AG20443 (cell line): ENCODE measurements at regions not wholly inside any gene's neighbourhood (a gene's known extent, or its start where the extent isn't known, plus 50 kb on each side); places are given as distances from the start of the nearest gene placed in this dataset.

Experiments used
- DNase-seq: peaks from one replicate; pipeline ENCODE4 v3.0.0; 2012; ENCODE audit warnings: low spot score, mixed read lengths

- no peak for DNase-seq
These were observed 146.8 kb downstream of the LRIG2 start for GRCh38 chr1:113219828-113220227.

- DNase-seq = no peak
These were observed 150.0 kb downstream of the LRIG2 start for GRCh38 chr1:113223040-113223439.

GRCh38 chr1:113223546-113223945 lies 150.5 kb downstream of the LRIG2 start:
- DNase-seq = no peak

GRCh38 chr1:113226148-113226547 lies 153.2 kb downstream of the LRIG2 start:
- DNase-seq = no peak

GRCh38 chr1:113231866-113232265 lies 158.4 kb upstream of the MAGI3 start:
- no peak for DNase-seq

GRCh38 chr1:113233441-113233840 lies 156.9 kb upstream of the MAGI3 start:
- no peak for DNase-seq

- DNase-seq = no peak
These were observed 149.1 kb upstream of the MAGI3 start for GRCh38 chr1:113241237-113241636.

- no peak for DNase-seq
These were observed 147.8 kb upstream of the MAGI3 start for GRCh38 chr1:113242481-113242880.

- no peak for DNase-seq
These were observed 146.8 kb upstream of the MAGI3 start for GRCh38 chr1:113243529-113243928.

GRCh38 chr1:113244112-113244820 lies 146.0 kb upstream of the MAGI3 start:
- no peak for DNase-seq

GRCh38 chr1:113245252-113245651 lies 145.1 kb upstream of the MAGI3 start:
- no peak for DNase-seq

GRCh38 chr1:113246929-113247328 lies 143.4 kb upstream of the MAGI3 start:
- no peak for DNase-seq

- no peak for DNase-seq
These were observed 143.0 kb upstream of the MAGI3 start for GRCh38 chr1:113247355-113247754.

- no peak for DNase-seq
These were observed 142.5 kb upstream of the MAGI3 start for GRCh38 chr1:113247782-113248181.

GRCh38 chr1:113248494-113248893 lies 141.8 kb upstream of the MAGI3 start:
- no peak for DNase-seq

- DNase-seq = no peak
These were observed 140.2 kb upstream of the MAGI3 start for GRCh38 chr1:113250161-113250560.

GRCh38 chr1:113252166-113252565 lies 138.1 kb upstream of the MAGI3 start:
- DNase-seq = no peak

- DNase-seq = no peak
These were observed 137.1 kb upstream of the MAGI3 start for GRCh38 chr1:113253187-113253586.

GRCh38 chr1:113253590-113253989 lies 136.7 kb upstream of the MAGI3 start:
- no peak for DNase-seq

GRCh38 chr1:113255038-113255719 lies 135.1 kb upstream of the MAGI3 start:
- no peak for DNase-seq

GRCh38 chr1:113255720-113256347 lies 134.5 kb upstream of the MAGI3 start:
- no peak for DNase-seq

- DNase-seq = no peak
These were observed 134.0 kb upstream of the MAGI3 start for GRCh38 chr1:113256348-113256729.

GRCh38 chr1:113259988-113260387 lies 130.3 kb upstream of the MAGI3 start:
- no peak for DNase-seq
